Urothelium cell line (cell line): ENCODE measurements at regions not wholly inside any gene's neighbourhood (a gene's known extent, or its start where the extent isn't known, plus 50 kb on each side); places are given as distances from the start of the nearest gene placed in this dataset.
"Not testable (repeated sequence)": the region's sequence is repeated elsewhere in the genome, so short reads cannot be mapped to it uniquely, and the experiment has no call there.

Experiments
- DNase-seq: peaks from one replicate; pipeline ENCODE4 v3.0.0; 2011; ENCODE audit warnings: low spot score, mixed read lengths
- FAIRE-seq: peaks from 2 replicates; lab custom pipeline; 2011; peaks lifted over from hg19 to GRCh38; lab: Jason Lieb, UNC

- FAIRE-seq = no peak
These were observed 183.5 kb downstream of the TENT5A start for GRCh38 chr6:81568973-81569372.

GRCh38 chr6:81565071-81565470, 187.4 kb downstream of the TENT5A start:
- FAIRE-seq = no peak
- peak; percentile 11 for DNase-seq

More at GRCh38 chr6:81568973-81569372, 183.5 kb downstream of the TENT5A start:
- DNase-seq = no peak

GRCh38 chr6:81564470-81565068, 187.9 kb downstream of the TENT5A start:
- FAIRE-seq = no peak

GRCh38 chr6:81562169-81562568, 190.3 kb downstream of the TENT5A start:
- FAIRE-seq = no peak
- peak; percentile 27 for DNase-seq

More at GRCh38 chr6:81564470-81565068, 187.9 kb downstream of the TENT5A start:
- no peak for DNase-seq

- FAIRE-seq (no peak), DNase-seq (no peak)
These were observed 190.8 kb downstream of the TENT5A start for GRCh38 chr6:81561731-81562130.

GRCh38 chr6:81561071-81561564, 191.4 kb downstream of the TENT5A start:
- FAIRE-seq = no peak
- peak; percentile 11 for DNase-seq

GRCh38 chr6:81557811-81558210, 194.7 kb downstream of the TENT5A start:
- FAIRE-seq (no peak), DNase-seq (no peak)

- no peak for DNase-seq
- FAIRE-seq = no peak
These were observed 195.9 kb downstream of the TENT5A start for GRCh38 chr6:81556551-81556950.

- no peak for FAIRE-seq
These were observed 199.3 kb downstream of the TENT5A start for GRCh38 chr6:81553216-81553615.

GRCh38 chr6:81552644-81553043, 199.8 kb downstream of the TENT5A start:
- FAIRE-seq (no peak), DNase-seq (no peak)

More at GRCh38 chr6:81553216-81553615, 199.3 kb downstream of the TENT5A start:
- DNase-seq = no peak

- DNase-seq (no peak), FAIRE-seq (no peak)
These were observed 205.3 kb downstream of the TENT5A start for GRCh38 chr6:81547149-81547548.

- DNase-seq (no peak), FAIRE-seq (no peak)
These were observed 217.5 kb downstream of the TENT5A start for GRCh38 chr6:81534934-81535465.

- no peak for DNase-seq
- FAIRE-seq = no peak
These were observed 220.5 kb downstream of the TENT5A start for GRCh38 chr6:81531869-81532561.

GRCh38 chr6:81517455-81517854, 235.0 kb downstream of the TENT5A start:
- no peak for DNase-seq
- no peak for FAIRE-seq

- DNase-seq (no peak), FAIRE-seq (no peak)
These were observed 236.7 kb downstream of the TENT5A start for GRCh38 chr6:81515562-81516453.

GRCh38 chr6:81514195-81514594, 238.3 kb downstream of the TENT5A start:
- not testable (repeated sequence) for DNase-seq, FAIRE-seq

- no peak for DNase-seq
- no peak for FAIRE-seq
These were observed 241.1 kb downstream of the TENT5A start for GRCh38 chr6:81511423-81511822.

- FAIRE-seq (no peak), DNase-seq (no peak)
These were observed 256.5 kb downstream of the TENT5A start for GRCh38 chr6:81495999-81496398.

- no peak for DNase-seq
- no peak for FAIRE-seq
These were observed 260.9 kb downstream of the TENT5A start for GRCh38 chr6:81491454-81492101.

- FAIRE-seq (no peak), DNase-seq (no peak)
These were observed 265.0 kb downstream of the TENT5A start for GRCh38 chr6:81487489-81487888.
